ENCODE measurements at regions not wholly inside any gene's neighbourhood (a gene's known extent, or its start where the extent isn't known, plus 50 kb on each side); places are given as distances from the start of the nearest gene placed in this dataset.
"Not testable (repeated sequence)": the region's sequence is repeated elsewhere in the genome, so short reads cannot be mapped to it uniquely, and the experiment has no call there.

DNA sequence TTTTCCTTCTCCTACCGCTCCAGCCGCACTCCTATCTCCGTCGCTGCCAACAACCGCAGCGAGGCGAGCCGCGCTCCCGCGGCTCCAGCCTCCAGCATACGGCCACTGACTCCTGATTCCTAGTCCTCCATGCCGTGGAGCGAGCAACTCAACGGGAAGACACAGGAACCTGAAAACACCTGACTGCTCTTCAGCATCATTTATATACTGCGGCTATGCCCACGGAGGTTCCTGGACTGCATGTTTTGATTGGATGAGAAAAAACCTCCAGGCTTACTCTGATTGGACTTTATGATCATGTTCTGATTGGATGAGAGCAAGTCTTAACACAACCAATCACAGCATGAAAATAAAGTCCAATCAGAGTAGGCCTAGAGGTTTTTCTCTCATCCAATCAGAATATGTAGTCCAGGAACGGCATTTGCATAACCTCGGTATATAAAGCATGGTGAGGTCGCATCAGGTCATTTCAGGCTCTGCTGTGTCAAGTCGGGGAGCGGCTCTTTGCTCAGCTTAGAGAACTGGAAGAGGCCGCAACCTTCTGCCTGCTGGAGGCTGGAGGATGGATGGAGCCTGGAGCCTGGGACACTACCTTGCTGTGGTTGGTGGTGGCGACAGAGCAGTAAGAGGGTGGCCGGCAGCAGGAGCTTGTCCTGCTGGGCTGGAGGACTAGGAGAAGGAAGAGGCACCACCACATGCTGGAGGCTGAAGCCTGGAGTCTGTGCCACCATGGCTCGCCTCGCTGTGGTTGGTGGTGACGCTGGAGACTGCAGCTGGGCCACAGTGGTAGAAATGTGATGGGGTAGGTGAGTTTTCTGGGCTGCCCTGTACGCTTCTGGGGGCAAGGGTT, 204.6 kb upstream of the WSB1 start (continued):
- TF ChIP-seq, protein P1, sequence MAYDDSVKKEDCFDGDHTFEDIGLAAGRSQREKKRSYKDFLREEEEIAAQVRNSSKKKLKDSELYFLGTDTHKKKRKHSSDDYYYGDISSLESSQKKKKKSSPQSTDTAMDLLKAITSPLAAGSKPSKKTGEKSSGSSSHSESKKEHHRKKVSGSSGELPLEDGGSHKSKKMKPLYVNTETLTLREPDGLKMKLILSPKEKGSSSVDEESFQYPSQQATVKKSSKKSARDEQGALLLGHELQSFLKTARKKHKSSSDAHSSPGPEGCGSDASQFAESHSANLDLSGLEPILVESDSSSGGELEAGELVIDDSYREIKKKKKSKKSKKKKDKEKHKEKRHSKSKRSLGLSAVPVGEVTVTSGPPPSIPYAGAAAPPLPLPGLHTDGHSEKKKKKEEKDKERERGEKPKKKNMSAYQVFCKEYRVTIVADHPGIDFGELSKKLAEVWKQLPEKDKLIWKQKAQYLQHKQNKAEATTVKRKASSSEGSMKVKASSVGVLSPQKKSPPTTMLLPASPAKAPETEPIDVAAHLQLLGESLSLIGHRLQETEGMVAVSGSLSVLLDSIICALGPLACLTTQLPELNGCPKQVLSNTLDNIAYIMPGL (CRISPR knock-in tag; IDR thresholded peaks at IDR 0.05): peak; percentile 55; the same call in 1 of the 2 replicates
- TF ChIP-seq POLR2A (conservative IDR thresholded peaks at IDR 0.05): peak; percentile 99
- peak; percentile 5; the same call in 1 of the 2 replicates for TF ChIP-seq NR2C2 (CRISPR knock-in tag; IDR thresholded peaks at IDR 0.05)
- peak; percentile 60; the same call in 1 of the 2 replicates for TF ChIP-seq NR2C2 (tag; IDR thresholded peaks at IDR 0.05)
- peak; percentile 92 for TF ChIP-seq RBM25 (IDR thresholded peaks at IDR 0.05; ENCODE audit: low read depth, low read length, severe bottlenecking)
- 0 out of 2 replicates have a peak, but pooled peaks have one; percentile 13 for TF ChIP-seq KAT7 (CRISPR knock-in tag; IDR thresholded peaks at IDR 0.05; ENCODE audit: borderline replicate concordance)
- 0 out of 2 replicates have a peak, but pooled peaks have one; percentile 29 for TF ChIP-seq CTBP1 (IDR thresholded peaks at IDR 0.05; ENCODE audit: borderline replicate concordance)
- TF ChIP-seq, protein P2, sequence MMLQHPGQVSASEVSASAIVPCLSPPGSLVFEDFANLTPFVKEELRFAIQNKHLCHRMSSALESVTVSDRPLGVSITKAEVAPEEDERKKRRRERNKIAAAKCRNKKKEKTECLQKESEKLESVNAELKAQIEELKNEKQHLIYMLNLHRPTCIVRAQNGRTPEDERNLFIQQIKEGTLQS (IDR thresholded peaks at IDR 0.05): not testable (repeated sequence)
- TF ChIP-seq, protein P2 (CRISPR knock-in tag; conservative IDR thresholded peaks at IDR 0.05): peak; percentile 82; the same call in 1 of the 2 replicates
- peak; percentile 33; the same call in 1 of the 2 replicates for TF ChIP-seq L3MBTL2 (IDR thresholded peaks at IDR 0.05)
- peak; percentile 71 to 76; a peak in 3 of 4 replicates for TF ChIP-seq SIN3A (IDR thresholded peaks at IDR 0.05; ENCODE audit: borderline replicate concordance in 2 of 2, control insufficient read depth in 1 of 2, low read depth in 2 of 2, low read length in 2 of 2)
- peak; percentile 82 for TF ChIP-seq NEUROD1 (IDR thresholded peaks at IDR 0.05; ENCODE audit: borderline replicate concordance, low read depth, low read length, partially characterized antibody)
- 0 out of 2 replicates have a peak, but pooled peaks have one; percentile 51 for TF ChIP-seq ZNF561 (CRISPR knock-in tag; conservative IDR thresholded peaks at IDR 0.05)
- 0 out of 2 replicates have a peak, but pooled peaks have one; percentile 32 for TF ChIP-seq FOSL1 (tag; conservative IDR thresholded peaks at IDR 0.05)
- TF ChIP-seq MYNN (IDR thresholded peaks at IDR 0.05): not testable (repeated sequence)
- TF ChIP-seq MYNN (CRISPR knock-in tag; IDR thresholded peaks at IDR 0.05): 0 out of 2 replicates have a peak, but pooled peaks have one; percentile 4
- TF ChIP-seq DMBX1 (CRISPR knock-in tag; IDR thresholded peaks at IDR 0.05; ENCODE audit: borderline replicate concordance): peak; percentile 22; the same call in 1 of the 2 replicates
- peak; percentile 56; the same call in 1 of the 2 replicates for TF ChIP-seq HIVEP1 (CRISPR knock-in tag; IDR thresholded peaks at IDR 0.05)
- peak; percentile 22 to 54; a peak in 1 of 4 replicates for TF ChIP-seq SRF (CRISPR knock-in tag; IDR thresholded peaks at IDR 0.05)
- 0 out of 2 replicates have a peak, but pooled peaks have one; percentile 41 for TF ChIP-seq ZNF76 (CRISPR knock-in tag; IDR thresholded peaks at IDR 0.05; ENCODE audit: borderline replicate concordance)
- TF ChIP-seq, protein P3, sequence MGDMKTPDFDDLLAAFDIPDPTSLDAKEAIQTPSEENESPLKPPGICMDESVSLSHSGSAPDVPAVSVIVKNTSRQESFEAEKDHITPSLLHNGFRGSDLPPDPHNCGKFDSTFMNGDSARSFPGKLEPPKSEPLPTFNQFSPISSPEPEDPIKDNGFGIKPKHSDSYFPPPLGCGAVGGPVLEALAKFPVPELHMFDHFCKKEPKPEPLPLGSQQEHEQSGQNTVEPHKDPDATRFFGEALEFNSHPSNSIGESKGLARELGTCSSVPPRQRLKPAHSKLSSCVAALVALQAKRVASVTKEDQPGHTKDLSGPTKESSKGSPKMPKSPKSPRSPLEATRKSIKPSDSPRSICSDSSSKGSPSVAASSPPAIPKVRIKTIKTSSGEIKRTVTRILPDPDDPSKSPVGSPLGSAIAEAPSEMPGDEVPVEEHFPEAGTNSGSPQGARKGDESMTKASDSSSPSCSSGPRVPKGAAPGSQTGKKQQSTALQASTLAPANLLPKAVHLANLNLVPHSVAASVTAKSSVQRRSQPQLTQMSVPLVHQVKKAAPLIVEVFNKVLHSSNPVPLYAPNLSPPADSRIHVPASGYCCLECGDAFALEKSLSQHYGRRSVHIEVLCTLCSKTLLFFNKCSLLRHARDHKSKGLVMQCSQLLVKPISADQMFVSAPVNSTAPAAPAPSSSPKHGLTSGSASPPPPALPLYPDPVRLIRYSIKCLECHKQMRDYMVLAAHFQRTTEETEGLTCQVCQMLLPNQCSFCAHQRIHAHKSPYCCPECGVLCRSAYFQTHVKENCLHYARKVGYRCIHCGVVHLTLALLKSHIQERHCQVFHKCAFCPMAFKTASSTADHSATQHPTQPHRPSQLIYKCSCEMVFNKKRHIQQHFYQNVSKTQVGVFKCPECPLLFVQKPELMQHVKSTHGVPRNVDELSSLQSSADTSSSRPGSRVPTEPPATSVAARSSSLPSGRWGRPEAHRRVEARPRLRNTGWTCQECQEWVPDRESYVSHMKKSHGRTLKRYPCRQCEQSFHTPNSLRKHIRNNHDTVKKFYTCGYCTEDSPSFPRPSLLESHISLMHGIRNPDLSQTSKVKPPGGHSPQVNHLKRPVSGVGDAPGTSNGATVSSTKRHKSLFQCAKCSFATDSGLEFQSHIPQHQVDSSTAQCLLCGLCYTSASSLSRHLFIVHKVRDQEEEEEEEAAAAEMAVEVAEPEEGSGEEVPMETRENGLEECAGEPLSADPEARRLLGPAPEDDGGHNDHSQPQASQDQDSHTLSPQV (IDR thresholded peaks at IDR 0.05): peak; percentile 30; the same call in 1 of the 2 replicates

All from K562 (cell line).